PFSK-1 (cell line): ENCODE measurements at regions not wholly inside any gene's neighbourhood (a gene's known extent, or its start where the extent isn't known, plus 50 kb on each side); places are given as distances from the start of the nearest gene placed in this dataset.

Experiments
- FOXP2 ChIP-seq: optimal IDR thresholded peaks from 2 replicates; pipeline ENCODE3; 2011; ENCODE audit warnings: borderline replicate concordance, control low read depth, inconsistent platforms; ENCODE audit not compliant: insufficient read depth; ENCODE audit errors: extremely low read length, extremely low read depth
- POLR2AphosphoS5 ChIP-seq: IDR thresholded peaks from 2 replicates; pipeline ENCODE4 v1.6.1; 2012; ENCODE audit warnings: low read depth, mild to moderate bottlenecking, control low read depth, low read length, moderate library complexity
- SIN3A ChIP-seq: IDR thresholded peaks from 2 replicates; pipeline ENCODE4 v1.6.1; 2012; ENCODE audit warnings: mild to moderate bottlenecking, low read length, moderate library complexity, borderline replicate concordance; ENCODE audit not compliant: insufficient read depth
- TAF1 ChIP-seq: IDR thresholded peaks from 2 replicates; pipeline ENCODE4 v1.6.1; 2012; ENCODE audit warnings: low read length, control low read depth, borderline replicate concordance; ENCODE audit not compliant: insufficient read depth
- TF ChIP-seq, protein P1 (sequence below), 2 experiments: IDR thresholded peaks; 2 replicates each; pipeline versions ENCODE4 v1.6.1 to v1.8.0; 2011 to 2012; ENCODE audit warnings: low read depth in 2 of 2, low read length in 2 of 2, control low read depth in 1 of 2, inconsistent platforms in 1 of 2, mild to moderate bottlenecking in 1 of 2, moderate library complexity in 1 of 2; ENCODE audit not compliant: insufficient read depth in 1 of 2

DNA sequence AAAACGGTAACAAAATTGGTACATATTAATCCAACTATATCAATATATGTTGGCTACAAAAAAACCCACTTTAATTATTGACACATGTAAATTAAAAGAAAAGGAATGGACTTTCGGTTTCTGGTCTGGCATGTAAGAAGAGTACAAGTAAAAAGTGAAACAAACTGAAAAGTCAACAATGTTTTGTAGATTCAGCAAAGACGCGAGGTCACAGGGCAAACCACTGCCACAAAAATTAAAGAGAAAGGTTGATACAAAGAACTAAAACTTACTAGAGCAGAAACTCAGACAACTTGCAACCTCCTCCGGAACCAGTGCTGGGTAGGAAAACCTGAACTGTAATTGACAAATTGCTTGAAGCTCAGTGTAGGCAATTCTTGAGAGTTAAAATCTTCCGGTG, 110.6 kb upstream of the ARPP21 start:
- TF ChIP-seq POLR2AphosphoS5, result no peak
- no peak for TF ChIP-seq TAF1
- TF ChIP-seq, protein P1, sequence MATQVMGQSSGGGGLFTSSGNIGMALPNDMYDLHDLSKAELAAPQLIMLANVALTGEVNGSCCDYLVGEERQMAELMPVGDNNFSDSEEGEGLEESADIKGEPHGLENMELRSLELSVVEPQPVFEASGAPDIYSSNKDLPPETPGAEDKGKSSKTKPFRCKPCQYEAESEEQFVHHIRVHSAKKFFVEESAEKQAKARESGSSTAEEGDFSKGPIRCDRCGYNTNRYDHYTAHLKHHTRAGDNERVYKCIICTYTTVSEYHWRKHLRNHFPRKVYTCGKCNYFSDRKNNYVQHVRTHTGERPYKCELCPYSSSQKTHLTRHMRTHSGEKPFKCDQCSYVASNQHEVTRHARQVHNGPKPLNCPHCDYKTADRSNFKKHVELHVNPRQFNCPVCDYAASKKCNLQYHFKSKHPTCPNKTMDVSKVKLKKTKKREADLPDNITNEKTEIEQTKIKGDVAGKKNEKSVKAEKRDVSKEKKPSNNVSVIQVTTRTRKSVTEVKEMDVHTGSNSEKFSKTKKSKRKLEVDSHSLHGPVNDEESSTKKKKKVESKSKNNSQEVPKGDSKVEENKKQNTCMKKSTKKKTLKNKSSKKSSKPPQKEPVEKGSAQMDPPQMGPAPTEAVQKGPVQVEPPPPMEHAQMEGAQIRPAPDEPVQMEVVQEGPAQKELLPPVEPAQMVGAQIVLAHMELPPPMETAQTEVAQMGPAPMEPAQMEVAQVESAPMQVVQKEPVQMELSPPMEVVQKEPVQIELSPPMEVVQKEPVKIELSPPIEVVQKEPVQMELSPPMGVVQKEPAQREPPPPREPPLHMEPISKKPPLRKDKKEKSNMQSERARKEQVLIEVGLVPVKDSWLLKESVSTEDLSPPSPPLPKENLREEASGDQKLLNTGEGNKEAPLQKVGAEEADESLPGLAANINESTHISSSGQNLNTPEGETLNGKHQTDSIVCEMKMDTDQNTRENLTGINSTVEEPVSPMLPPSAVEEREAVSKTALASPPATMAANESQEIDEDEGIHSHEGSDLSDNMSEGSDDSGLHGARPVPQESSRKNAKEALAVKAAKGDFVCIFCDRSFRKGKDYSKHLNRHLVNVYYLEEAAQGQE (IDR thresholded peaks at IDR 0.05; ENCODE audit: insufficient read depth in 1 of 2, low read depth in 2 of 2, low read length in 2 of 2), result no peak
- no peak for TF ChIP-seq SIN3A
- TF ChIP-seq FOXP2, result no peak

DNA sequence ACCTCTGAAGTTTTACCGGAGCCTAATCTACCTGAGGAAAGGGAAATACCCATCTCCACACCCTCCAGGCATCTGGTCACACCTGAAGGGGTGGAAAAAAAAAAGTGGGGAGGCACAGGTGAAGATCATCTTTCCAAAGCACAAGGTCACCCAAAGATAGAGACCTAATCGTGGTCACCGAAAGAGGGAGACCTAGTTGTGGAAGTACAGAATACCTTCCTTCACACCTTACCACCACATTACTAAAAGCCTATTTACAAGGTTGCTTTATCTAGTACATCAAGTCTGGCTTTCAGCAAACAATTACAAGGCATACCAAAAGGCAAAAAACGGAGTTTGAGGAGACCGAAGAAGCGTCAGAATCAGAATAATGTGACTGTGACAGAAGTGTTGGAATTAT, 110.0 kb upstream of the ARPP21 start:
- no peak for TF ChIP-seq FOXP2
- TF ChIP-seq SIN3A, result no peak
- TF ChIP-seq, protein P1 (IDR thresholded peaks at IDR 0.05; ENCODE audit: insufficient read depth in 1 of 2, low read depth in 2 of 2, low read length in 2 of 2), result no peak
- no peak for TF ChIP-seq POLR2AphosphoS5
- no peak for TF ChIP-seq TAF1

DNA sequence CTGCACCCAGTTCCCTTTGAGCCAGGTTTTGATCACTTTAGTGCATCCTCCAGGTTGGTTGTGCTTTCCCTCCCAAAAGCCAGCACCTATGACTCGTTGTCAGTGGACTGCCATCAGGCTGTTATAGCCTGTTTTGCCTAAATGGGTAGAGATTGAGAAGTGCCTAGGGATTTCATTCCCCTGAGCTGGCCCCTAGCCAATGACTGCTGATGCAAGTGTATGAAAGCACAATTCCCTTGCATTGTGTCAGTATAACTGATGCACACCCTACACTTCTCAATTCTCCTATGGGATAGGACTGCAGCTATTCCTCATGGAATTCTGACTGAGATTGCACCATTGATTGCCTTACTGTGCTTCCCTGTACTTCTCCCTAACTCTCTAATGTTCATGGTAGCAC, 102.1 kb upstream of the ARPP21 start:
- TF ChIP-seq FOXP2 (no peak), TAF1 (no peak), SIN3A (no peak), POLR2AphosphoS5 (no peak)
- TF ChIP-seq, protein P1 (IDR thresholded peaks at IDR 0.05; ENCODE audit: insufficient read depth in 1 of 2, low read depth in 2 of 2, low read length in 2 of 2), result no peak

DNA sequence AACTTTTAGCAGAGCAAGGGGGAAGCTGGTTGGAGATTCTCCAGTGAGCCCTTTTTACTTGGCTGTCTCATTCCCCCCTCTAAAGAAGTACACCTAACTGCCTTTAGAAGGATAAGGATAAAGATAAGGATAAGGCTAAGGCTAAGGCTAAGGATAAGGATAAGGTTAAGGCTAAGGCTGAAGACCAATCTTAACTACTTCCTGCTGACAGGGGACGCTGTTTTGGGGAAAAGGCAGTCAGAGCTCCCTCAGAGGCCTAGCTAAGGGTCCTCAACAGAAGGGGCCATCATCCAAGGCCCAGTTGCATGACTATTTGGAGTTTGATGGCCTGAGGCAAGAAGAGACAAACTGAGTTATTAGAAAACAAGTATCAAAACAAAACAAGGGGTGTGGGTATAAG, 94.3 kb upstream of the ARPP21 start:
- TF ChIP-seq SIN3A (no peak), TAF1 (no peak), FOXP2 (no peak)
- TF ChIP-seq, protein P1 (IDR thresholded peaks at IDR 0.05; ENCODE audit: insufficient read depth in 1 of 2, low read depth in 2 of 2, low read length in 2 of 2), result no peak

DNA sequence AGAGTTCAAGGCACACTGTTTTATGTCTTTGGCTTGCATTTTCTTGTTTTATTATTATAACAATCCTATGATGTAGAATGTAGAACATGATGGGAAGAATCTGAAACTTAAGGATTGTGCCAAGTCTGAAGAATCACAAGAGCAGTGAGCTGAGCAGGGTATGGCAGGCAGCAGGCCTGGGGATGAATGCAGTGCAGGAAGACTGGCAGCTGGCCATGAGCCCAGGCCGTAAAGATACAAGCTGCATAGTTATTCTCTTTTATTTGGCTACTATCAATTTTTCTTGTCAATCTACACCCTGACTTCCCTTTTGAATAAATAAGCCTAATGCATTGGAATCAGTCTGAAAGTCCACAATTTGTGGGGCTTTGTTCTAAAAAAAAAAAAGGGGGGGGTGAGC, 89.6 kb upstream of the ARPP21 start:
- no peak for TF ChIP-seq SIN3A
- no peak for TF ChIP-seq FOXP2
- TF ChIP-seq TAF1, result no peak
- TF ChIP-seq POLR2AphosphoS5, result no peak
- TF ChIP-seq, protein P1 (IDR thresholded peaks at IDR 0.05; ENCODE audit: insufficient read depth in 1 of 2, low read depth in 2 of 2, low read length in 2 of 2), result no peak
